H1 (cell line): ENCODE measurements at regions not wholly inside any gene's neighbourhood (a gene's known extent, or its start where the extent isn't known, plus 50 kb on each side); places are given as distances from the start of the nearest gene placed in this dataset.
"Not testable (repeated sequence)": the region's sequence is repeated elsewhere in the genome, so short reads cannot be mapped to it uniquely, and the experiment has no call there.

Experiments used
- CTCF ChIA-PET: fragments of 300-600 bp; sonication (Branson Sonifier 250); formaldehyde crosslinking; loops from one replicate; lab custom pipeline; 2021; ENCODE audit not compliant: partially characterized antibody; lab: Charles Lee
- POLR2A ChIA-PET: fragments of 300-600 bp; sonication (Branson Sonifier 250); formaldehyde crosslinking; loops from one replicate; lab custom pipeline; 2021; ENCODE audit warnings: inconsistent platforms; ENCODE audit not compliant: partially characterized antibody; lab: Charles Lee
- DNase-seq, 2 experiments: peaks; one replicate each; pipeline versions ENCODE4 v3.0.0 to v3.0.0-alpha.2; 2010 to 2022; ENCODE audit warnings: low spot score in 2 of 2, low read depth in 1 of 2, mixed read lengths in 1 of 2
- FAIRE-seq: peaks from 2 replicates; lab custom pipeline; 2011; peaks lifted over from hg19 to GRCh38; lab: Jason Lieb, UNC
- H2AFZ ChIP-seq: 2 replicates; pipeline ENCODE4 v1.8.1; 2012; ENCODE audit warnings: low read length, inconsistent platforms
- H2AK5ac ChIP-seq: 2 replicates; pipeline ENCODE4 v1.6.1; 2013; ENCODE audit warnings: low read depth, low read length
- H2BK120ac ChIP-seq: replicated peaks from 2 replicates; pipeline ENCODE3; 2013; ENCODE audit warnings: low read depth, low read length, inconsistent platforms
- H2BK12ac ChIP-seq: 2 replicates; pipeline ENCODE4 v1.6.1; 2013; ENCODE audit warnings: low read depth, low read length
- H2BK15ac ChIP-seq: 2 replicates; pipeline ENCODE4 v1.6.1; 2013; ENCODE audit warnings: low read length
- H2BK20ac ChIP-seq: 2 replicates; pipeline ENCODE4 v1.6.1; 2013; ENCODE audit warnings: low read length
- H2BK5ac ChIP-seq: 2 replicates; pipeline ENCODE4 v1.6.1; 2013; ENCODE audit warnings: low read depth, low read length
- H3K14ac ChIP-seq: 2 replicates; pipeline ENCODE4 v1.6.1; 2013; ENCODE audit warnings: inconsistent platforms; ENCODE audit not compliant: insufficient read length
- H3K18ac ChIP-seq: 2 replicates; pipeline ENCODE4 v1.6.1; 2013; ENCODE audit warnings: low read length; ENCODE audit errors: extremely low read depth
- H3K23ac ChIP-seq: 2 replicates; pipeline ENCODE4 v1.6.1; 2013; ENCODE audit warnings: inconsistent platforms; ENCODE audit not compliant: insufficient read length
- H3K23me2 ChIP-seq: 2 replicates; pipeline ENCODE4 v1.6.1; 2013; ENCODE audit warnings: low read depth, low read length
- H3K27ac ChIP-seq: 2 replicates; pipeline ENCODE4 v1.6.1; 2011; ENCODE audit warnings: low read depth, low read length, inconsistent platforms
- H3K27me3 ChIP-seq, 4 experiments: replicated peaks in 1 of 4; 1 replicate in 1 of 4; 2 replicates in 3 of 4; pipeline versions ENCODE4 v1.6.1 to v1.8.1; 2011 to 2013; ENCODE audit warnings: low read length in 3 of 4, mild to moderate bottlenecking in 3 of 4, inconsistent platforms in 2 of 4, mixed read lengths in 2 of 4, moderate library complexity in 1 of 4; ENCODE audit not compliant: control insufficient read depth in 3 of 4, insufficient read depth in 3 of 4; ENCODE audit errors: extremely low read depth in 1 of 4
- H3K36me3 ChIP-seq, 4 experiments: 2 replicates each; pipeline versions ENCODE4 v1.6.1 to v1.8.1; 2011 to 2013; ENCODE audit warnings: mild to moderate bottlenecking in 4 of 4, low read length in 3 of 4, moderate library complexity in 2 of 4, control low read depth in 1 of 4, inconsistent platforms in 1 of 4; ENCODE audit not compliant: insufficient read depth in 4 of 4, control insufficient read depth in 2 of 4
- H3K4ac ChIP-seq: replicated peaks from 2 replicates; pipeline ENCODE3; 2013; ENCODE audit warnings: low read length, low read depth, mixed read lengths, inconsistent platforms; ENCODE audit not compliant: insufficient read length
- H3K4me1 ChIP-seq, 4 experiments: replicated peaks in 1 of 4; 1 replicate in 1 of 4; 2 replicates in 3 of 4; pipeline versions ENCODE4 v1.6.1 to v1.8.1; 2011 to 2013; ENCODE audit warnings: low read length in 3 of 4, inconsistent platforms in 2 of 4, mixed read lengths in 1 of 4; ENCODE audit not compliant: insufficient read depth in 4 of 4, control insufficient read depth in 3 of 4
- H3K4me2 ChIP-seq, 2 experiments: 2 replicates each; pipeline versions ENCODE4 v1.6.1 to v1.8.1; 2011 to 2013; ENCODE audit warnings: low read depth in 2 of 2, low read length in 2 of 2, control low read depth in 1 of 2, inconsistent platforms in 1 of 2, mild to moderate bottlenecking in 1 of 2; ENCODE audit not compliant: insufficient read depth in 1 of 2
- H3K4me3 ChIP-seq, 4 experiments: fragments of 200-600, 300-600 bp in 1 of 4; sonication (generic), shearing (Covaris generic), sonication (Bioruptor Twin) in 1 of 4; 2 replicates each; pipeline versions ENCODE4 v1.5.1 to v1.8.1; 2011 to 2016; ENCODE audit warnings: low read length in 4 of 4, low read depth in 3 of 4, control low read depth in 2 of 4, inconsistent platforms in 2 of 4, mild to moderate bottlenecking in 2 of 4, mixed read lengths in 1 of 4, moderate library complexity in 1 of 4; ENCODE audit not compliant: insufficient read depth in 2 of 4; ENCODE audit errors: extremely low read depth in 1 of 4
- H3K56ac ChIP-seq: replicated peaks from 2 replicates; pipeline ENCODE3; 2013; ENCODE audit warnings: low read depth, mild to moderate bottlenecking, mixed read lengths, low read length, inconsistent platforms; ENCODE audit not compliant: insufficient read length
- H3K79me1 ChIP-seq: 2 replicates; pipeline ENCODE4 v1.6.1; 2013; ENCODE audit warnings: low read depth, low read length, control low read depth
- H3K79me2 ChIP-seq, 2 experiments: 2 replicates each; pipeline versions ENCODE4 v1.6.1 to v1.8.1; 2012 to 2013; ENCODE audit warnings: low read length in 2 of 2, mild to moderate bottlenecking in 2 of 2, inconsistent platforms in 1 of 2; ENCODE audit not compliant: insufficient read depth in 2 of 2, control insufficient read depth in 1 of 2
- H3K9ac ChIP-seq, 4 experiments: replicated peaks in 1 of 4; 1 replicate in 1 of 4; 2 replicates in 3 of 4; pipeline versions ENCODE4 v1.6.1 to v1.8.1; 2011 to 2013; ENCODE audit warnings: low read depth in 3 of 4, low read length in 3 of 4, control low read depth in 2 of 4, mild to moderate bottlenecking in 2 of 4, moderate library complexity in 2 of 4, inconsistent platforms in 1 of 4; ENCODE audit errors: extremely low read depth in 1 of 4
- H3K9me3 ChIP-seq, 2 experiments: 2 replicates each; pipeline versions ENCODE4 v1.6.1 to v1.8.1; 2012 to 2013; ENCODE audit warnings: mild to moderate bottlenecking in 2 of 2, moderate library complexity in 2 of 2, control low read depth in 1 of 2, inconsistent platforms in 1 of 2, low read depth in 1 of 2, low read length in 1 of 2, mixed read lengths in 1 of 2; ENCODE audit not compliant: insufficient read depth in 2 of 2
- H4K20me1 ChIP-seq, 2 experiments: replicated peaks in 1 of 2; 2 replicates each; pipeline versions ENCODE3 to v1.8.1; 2011 to 2013; ENCODE audit warnings: inconsistent platforms in 2 of 2, low read length in 2 of 2, mild to moderate bottlenecking in 1 of 2; ENCODE audit not compliant: insufficient read depth in 2 of 2, control insufficient read depth in 1 of 2
- H4K5ac ChIP-seq: 2 replicates; pipeline ENCODE4 v1.6.1; 2013; ENCODE audit warnings: low read length, low read depth, mixed read lengths, inconsistent platforms; ENCODE audit not compliant: insufficient read length
- H4K8ac ChIP-seq: 2 replicates; pipeline ENCODE4 v1.8.0; 2013; ENCODE audit warnings: mild to moderate bottlenecking, moderate library complexity, low read length, inconsistent platforms; ENCODE audit not compliant: insufficient read depth; ENCODE audit errors: extremely low read depth
- H4K91ac ChIP-seq: replicated peaks from 2 replicates; pipeline ENCODE3; 2013; ENCODE audit warnings: low read length, mixed read lengths, inconsistent platforms; ENCODE audit not compliant: insufficient read length
- TCF12 ChIP-seq: IDR thresholded peaks from 2 replicates; pipeline ENCODE4 v1.6.1; 2011; ENCODE audit warnings: low read depth, mild to moderate bottlenecking, low read length
- WGBS, 2 experiments: shearing (Covaris generic) in 1 of 2; methylation state at CpG; one replicate each; pipeline versions ENCODE4 v1.1.6 to v1.1.7; 2013 to 2015; ENCODE audit warnings: low lambda C conversion rate in 2 of 2, mixed read lengths in 2 of 2, inconsistent platforms in 1 of 2, low coverage in 1 of 2, missing lambda C conversion rate in 1 of 2; ENCODE audit not compliant: insufficient replicate concordance in 2 of 2, insufficient coverage in 1 of 2, insufficient read length in 1 of 2; ENCODE audit errors: extremely low coverage in 1 of 2, missing lambda C conversion rate in 1 of 2; 5-methylcytosine and 5-hydroxymethylcytosine counted together

- H3K23ac ChIP-seq, H3K18ac ChIP-seq, H4K20me1 ChIP-seq, H3K4ac ChIP-seq, H2BK5ac ChIP-seq, H3K36me3 ChIP-seq, H3K79me1 ChIP-seq, H3K56ac ChIP-seq, H4K91ac ChIP-seq, FAIRE-seq, H3K27me3 ChIP-seq, H2BK120ac ChIP-seq, CTCF ChIA-PET, H4K5ac ChIP-seq, H2BK15ac ChIP-seq, H2AFZ ChIP-seq, H3K9me3 ChIP-seq, H2AK5ac ChIP-seq, H3K27ac ChIP-seq, H2BK20ac ChIP-seq, H3K14ac ChIP-seq, H3K9ac ChIP-seq, H2BK12ac ChIP-seq, H4K8ac ChIP-seq, DNase-seq: not testable (repeated sequence)
- peak overlapping the region; percentile 64 to 96; a peak in 3 of 4 replicates for H3K4me2 ChIP-seq
- POLR2A ChIA-PET = interaction anchor here (1.0 to 1.8 kb wide), 4 partner anchors 9 to 21 kb away, joined by 3 to 9 read pairs (median 4); no protein-coding TSS in a partner anchor
- peaks cover 10% of the 10 kb centered on the region; the same call in 1 of the 2 replicates for H3K23me2 ChIP-seq
- 0 out of 2 replicates have a peak, but pooled peaks have one; percentile 11 for TF ChIP-seq TCF12
- H3K4me1 ChIP-seq = peaks cover 0 to 10% (median 6%) of the 10 kb centered on the region in 4 experiments; a peak in 5 of 7 replicates
- H3K4me3 ChIP-seq = peak overlapping the region in 2 of 4 experiments; percentile 60 to 67; a peak in 3 of 8 replicates
- 40% methylated on average over 5 of the region's 5 CpGs; no CpG with 5 or more reads in 1 of the 2 experiments for WGBS, 2 experiments
- peaks cover 0 to 44% of the 10 kb centered on the region in 2 experiments; a peak in 2 of 4 replicates for H3K79me2 ChIP-seq
Observed at GRCh38 chr14:48266201-48266600, 590.8 kb upstream of the MDGA2 start.
